Astrocyte (in vitro differentiated cells and primary cell): ENCODE measurements at regions not wholly inside any gene's neighbourhood (a gene's known extent, or its start where the extent isn't known, plus 50 kb on each side); places are given as distances from the start of the nearest gene placed in this dataset.

Experiments
- DNase-seq: peaks from one replicate; pipeline ENCODE4 v3.0.0-alpha.2; 2010; ENCODE audit warnings: low read depth
- FAIRE-seq: peaks from 2 replicates; lab custom pipeline; 2011; peaks lifted over from hg19 to GRCh38; lab: Jason Lieb, UNC
- H2AFZ ChIP-seq: 2 replicates; pipeline ENCODE4 v1.6.0; 2012; ENCODE audit warnings: low read depth, low read length, inconsistent platforms
- H3K27ac ChIP-seq: 2 replicates; pipeline ENCODE4 v1.5.1; 2011; ENCODE audit warnings: low read depth, low read length, inconsistent platforms
- H3K27me3 ChIP-seq: 2 replicates; pipeline ENCODE4 v1.6.0; 2011; ENCODE audit warnings: low read length, inconsistent platforms; ENCODE audit not compliant: insufficient read depth
- H3K36me3 ChIP-seq: 2 replicates; pipeline ENCODE4 v1.5.1; 2011; ENCODE audit warnings: low read length, inconsistent platforms; ENCODE audit not compliant: insufficient read depth
- H3K4me1 ChIP-seq: 2 replicates; pipeline ENCODE4 v1.5.1; 2011; ENCODE audit warnings: low read length, inconsistent platforms; ENCODE audit not compliant: insufficient read depth
- H3K4me2 ChIP-seq: 2 replicates; pipeline ENCODE4 v1.6.0; 2012; ENCODE audit warnings: low read length, inconsistent platforms
- H3K4me3 ChIP-seq: 2 replicates; pipeline ENCODE4 v1.5.1; 2011; ENCODE audit warnings: low read depth, mild to moderate bottlenecking, low read length, inconsistent platforms; ENCODE audit not compliant: insufficient read depth
- H3K79me2 ChIP-seq: 2 replicates; pipeline ENCODE4 v1.6.0; 2012; ENCODE audit warnings: mild to moderate bottlenecking, low read length, inconsistent platforms; ENCODE audit not compliant: insufficient read depth
- H3K9ac ChIP-seq: 2 replicates; pipeline ENCODE4 v1.6.0; 2012; ENCODE audit warnings: mild to moderate bottlenecking, low read length, inconsistent platforms
- H3K9me3 ChIP-seq: 2 replicates; pipeline ENCODE4 v1.5.1; 2012; ENCODE audit warnings: low read depth, mild to moderate bottlenecking, low read length, inconsistent platforms; ENCODE audit not compliant: insufficient read depth
- H4K20me1 ChIP-seq: 2 replicates; pipeline ENCODE4 v1.6.0; 2012; ENCODE audit warnings: low read length, inconsistent platforms; ENCODE audit not compliant: insufficient read depth
- H3K27ac Mint-ChIP-seq: one replicate; pipeline ENCODE4 v1.8.0; 2021; ENCODE audit warnings: mild to moderate bottlenecking, mixed read lengths; ENCODE audit not compliant: unreplicated experiment
- H3K27me3 Mint-ChIP-seq: one replicate; pipeline ENCODE4 v1.8.0; 2021; ENCODE audit warnings: low read depth, mixed read lengths; ENCODE audit not compliant: unreplicated experiment
- H3K36me3 Mint-ChIP-seq: one replicate; pipeline ENCODE4 v1.8.0; 2021; ENCODE audit warnings: low read depth, mixed read lengths; ENCODE audit not compliant: unreplicated experiment
- H3K4me1 Mint-ChIP-seq: one replicate; pipeline ENCODE4 v1.8.0; 2021; ENCODE audit warnings: low read depth, mixed read lengths; ENCODE audit not compliant: unreplicated experiment
- H3K4me3 Mint-ChIP-seq: one replicate; pipeline ENCODE4 v1.8.0; 2021; ENCODE audit warnings: mild to moderate bottlenecking, moderate library complexity, mixed read lengths; ENCODE audit not compliant: unreplicated experiment
- H3K9me3 Mint-ChIP-seq: one replicate; pipeline ENCODE4 v1.8.0; 2021; ENCODE audit warnings: mild to moderate bottlenecking, mixed read lengths; ENCODE audit not compliant: unreplicated experiment
- EZH2 ChIP-seq: IDR thresholded peaks from 2 replicates; pipeline ENCODE4 v1.6.1; 2012; ENCODE audit warnings: mild to moderate bottlenecking, low read length, inconsistent platforms; ENCODE audit not compliant: insufficient read depth
- TF ChIP-seq, protein P1 (sequence below): IDR thresholded peaks from 2 replicates; pipeline ENCODE4 v1.5.1; 2011; ENCODE audit warnings: low read depth, mild to moderate bottlenecking, inconsistent platforms, low read length, moderate library complexity; ENCODE audit not compliant: insufficient read depth

DNA sequence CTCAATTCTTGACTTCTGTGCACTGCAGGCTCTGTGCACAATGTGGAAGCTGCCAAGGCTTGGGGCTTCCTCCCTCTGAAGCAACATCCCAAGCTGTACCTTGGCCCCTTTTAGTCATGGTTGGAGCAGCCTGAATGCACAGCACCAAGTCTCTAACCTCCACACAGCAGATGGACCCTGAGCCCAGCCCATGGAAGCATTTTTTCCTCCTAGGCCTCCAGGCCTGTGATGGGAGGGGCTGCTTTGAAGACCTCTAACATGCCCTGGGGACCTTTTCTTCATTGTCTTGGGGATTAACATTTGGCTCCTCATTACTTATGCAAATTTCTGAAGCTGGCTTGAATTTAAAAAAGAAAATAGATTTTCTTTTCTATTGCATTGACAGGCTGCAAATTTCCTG lies 385.8 kb downstream of the LRRC70 start:
- no peak overlapping the region for H3K4me2 ChIP-seq
- peaks cover 9% of the 10 kb centered on the region for H3K9me3 ChIP-seq
- Mint-ChIP-seq H3K27me3 (no peaks in the 10 kb centered on the region), H3K4me3 (no peak overlapping the region), H3K36me3 (no peaks in the 10 kb centered on the region), H3K4me1 (peaks cover 3% of the 10 kb centered on the region), H3K9me3 (peaks cover 28% of the 10 kb centered on the region), H3K27ac (no peak overlapping the region)
- no peaks in the 10 kb centered on the region for H3K27me3 ChIP-seq
- H3K4me3 ChIP-seq, result no peak overlapping the region
- no peak for TF ChIP-seq EZH2
- TF ChIP-seq, protein P1, sequence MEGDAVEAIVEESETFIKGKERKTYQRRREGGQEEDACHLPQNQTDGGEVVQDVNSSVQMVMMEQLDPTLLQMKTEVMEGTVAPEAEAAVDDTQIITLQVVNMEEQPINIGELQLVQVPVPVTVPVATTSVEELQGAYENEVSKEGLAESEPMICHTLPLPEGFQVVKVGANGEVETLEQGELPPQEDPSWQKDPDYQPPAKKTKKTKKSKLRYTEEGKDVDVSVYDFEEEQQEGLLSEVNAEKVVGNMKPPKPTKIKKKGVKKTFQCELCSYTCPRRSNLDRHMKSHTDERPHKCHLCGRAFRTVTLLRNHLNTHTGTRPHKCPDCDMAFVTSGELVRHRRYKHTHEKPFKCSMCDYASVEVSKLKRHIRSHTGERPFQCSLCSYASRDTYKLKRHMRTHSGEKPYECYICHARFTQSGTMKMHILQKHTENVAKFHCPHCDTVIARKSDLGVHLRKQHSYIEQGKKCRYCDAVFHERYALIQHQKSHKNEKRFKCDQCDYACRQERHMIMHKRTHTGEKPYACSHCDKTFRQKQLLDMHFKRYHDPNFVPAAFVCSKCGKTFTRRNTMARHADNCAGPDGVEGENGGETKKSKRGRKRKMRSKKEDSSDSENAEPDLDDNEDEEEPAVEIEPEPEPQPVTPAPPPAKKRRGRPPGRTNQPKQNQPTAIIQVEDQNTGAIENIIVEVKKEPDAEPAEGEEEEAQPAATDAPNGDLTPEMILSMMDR, result no peak
- H4K20me1 ChIP-seq, result no peaks in the 10 kb centered on the region
- H3K36me3 ChIP-seq, result no peaks in the 10 kb centered on the region
- no peaks in the 10 kb centered on the region for H3K4me1 ChIP-seq
- no peak for FAIRE-seq
- no peak overlapping the region for H2AFZ ChIP-seq
- H3K27ac ChIP-seq, result no peak overlapping the region
- no peak overlapping the region for H3K9ac ChIP-seq
- H3K79me2 ChIP-seq, result no peaks in the 10 kb centered on the region
- no peak for DNase-seq

DNA sequence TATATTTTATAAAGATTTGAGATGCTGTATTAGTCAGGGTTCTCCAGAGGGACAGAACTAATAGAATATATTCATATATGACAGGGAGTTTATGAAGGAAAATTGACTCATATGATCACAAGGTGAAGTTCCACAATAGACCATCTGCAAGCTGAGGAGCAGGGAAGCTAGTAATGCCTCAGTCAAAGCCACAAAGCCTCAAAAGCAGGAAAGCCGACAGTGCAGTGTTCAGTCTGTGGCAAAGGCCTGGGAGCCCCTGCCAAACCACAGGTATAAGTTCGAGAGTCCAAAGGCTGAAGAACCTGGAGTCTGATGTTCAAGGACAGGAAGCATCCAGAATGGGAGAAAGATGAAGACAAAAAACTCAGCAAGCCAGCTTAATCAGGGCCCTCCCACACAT lies 382.2 kb downstream of the LRRC70 start:
- H3K9me3 ChIP-seq, result peaks cover 9% of the 10 kb centered on the region
- H3K27me3 ChIP-seq, result no peaks in the 10 kb centered on the region
- no peak overlapping the region for H3K27ac ChIP-seq
- H3K4me1 ChIP-seq, result no peaks in the 10 kb centered on the region
- DNase-seq, result no peak
- H3K9ac ChIP-seq, result no peak overlapping the region
- no peak overlapping the region for H3K4me3 ChIP-seq
- FAIRE-seq, result no peak
- no peak for TF ChIP-seq EZH2
- TF ChIP-seq, protein P1, result no peak
- H3K4me2 ChIP-seq, result no peak overlapping the region
- no peaks in the 10 kb centered on the region for H3K79me2 ChIP-seq
- H3K4me3 Mint-ChIP-seq, result no peak overlapping the region
- no peak overlapping the region for H2AFZ ChIP-seq
- no peaks in the 10 kb centered on the region for H3K36me3 Mint-ChIP-seq
- H3K27me3 Mint-ChIP-seq, result no peaks in the 10 kb centered on the region
- no peaks in the 10 kb centered on the region for H3K4me1 Mint-ChIP-seq
- no peaks in the 10 kb centered on the region for H3K36me3 ChIP-seq
- peaks cover 24% of the 10 kb centered on the region for H3K9me3 Mint-ChIP-seq
- no peaks in the 10 kb centered on the region for H4K20me1 ChIP-seq
- no peak overlapping the region for H3K27ac Mint-ChIP-seq

DNA sequence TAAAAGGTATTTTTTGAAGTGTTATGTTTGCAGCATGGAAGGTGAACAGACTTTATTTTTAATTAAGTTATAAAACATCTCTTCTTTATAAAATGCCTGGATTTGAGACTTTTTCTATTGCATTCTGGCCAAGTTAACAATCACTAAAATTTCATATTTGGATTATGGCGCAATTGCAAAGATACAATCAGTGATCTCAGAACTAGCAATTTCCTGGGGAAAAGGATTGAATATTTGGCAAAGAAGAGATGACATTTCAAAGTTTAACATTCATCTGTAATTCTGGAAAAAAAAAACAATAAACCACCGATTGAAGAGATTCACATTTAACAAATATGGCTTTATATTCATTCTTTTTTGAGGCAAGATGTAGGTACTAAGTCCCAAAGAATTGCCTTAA lies 378.0 kb downstream of the LRRC70 start:
- no peaks in the 10 kb centered on the region for H3K79me2 ChIP-seq
- Mint-ChIP-seq H3K27me3 (peaks cover 1% of the 10 kb centered on the region), H3K4me1 (no peaks in the 10 kb centered on the region), H3K9me3 (no peaks in the 10 kb centered on the region), H3K36me3 (no peaks in the 10 kb centered on the region), H3K27ac (no peak overlapping the region), H3K4me3 (no peak overlapping the region)
- H3K9ac ChIP-seq, result no peak overlapping the region
- H4K20me1 ChIP-seq, result no peaks in the 10 kb centered on the region
- H3K36me3 ChIP-seq, result no peaks in the 10 kb centered on the region
- TF ChIP-seq, protein P1, result no peak
- TF ChIP-seq EZH2, result no peak
- H3K27ac ChIP-seq, result no peak overlapping the region
- no peak for DNase-seq
- H3K4me2 ChIP-seq, result no peak overlapping the region
- no peaks in the 10 kb centered on the region for H3K27me3 ChIP-seq
- H3K4me3 ChIP-seq, result no peak overlapping the region
- no peaks in the 10 kb centered on the region for H3K4me1 ChIP-seq
- H2AFZ ChIP-seq, result no peak overlapping the region
- no peak for FAIRE-seq
- H3K9me3 ChIP-seq, result no peaks in the 10 kb centered on the region
